SH-SY5Y (cell line): ENCODE measurements at regions not wholly inside any gene's neighbourhood (a gene's known extent, or its start where the extent isn't known, plus 50 kb on each side); places are given as distances from the start of the nearest gene placed in this dataset.

Experiments used
- GATA2 ChIP-seq: IDR thresholded peaks from 2 replicates; pipeline ENCODE4 v1.6.1; 2011; ENCODE audit warnings: mild to moderate bottlenecking, low read depth, low read length
- GATA3 ChIP-seq: IDR thresholded peaks from 2 replicates; pipeline ENCODE4 v1.6.1; 2011; ENCODE audit warnings: low read depth, mild to moderate bottlenecking, low read length, moderate library complexity

GRCh38 chr10:104548090-104548489 lies 93.0 kb upstream of the SORCS3 start:
- TF ChIP-seq GATA3 (no peak), GATA2 (no peak)
